Activated T-helper 1 cell treated with Interleukin-2 at 50 U/mL for 16 hours (primary cell): ENCODE measurements at regions not wholly inside any gene's neighbourhood (a gene's known extent, or its start where the extent isn't known, plus 50 kb on each side); places are given as distances from the start of the nearest gene placed in this dataset.
A peak's percentile ranks its signal among the peaks of the same experiment; 100 is the strongest.

Experiments
- DNase-seq: peaks from one replicate; pipeline ENCODE4 v3.0.0-alpha.2; 2020; ENCODE audit warnings: low read depth

DNA sequence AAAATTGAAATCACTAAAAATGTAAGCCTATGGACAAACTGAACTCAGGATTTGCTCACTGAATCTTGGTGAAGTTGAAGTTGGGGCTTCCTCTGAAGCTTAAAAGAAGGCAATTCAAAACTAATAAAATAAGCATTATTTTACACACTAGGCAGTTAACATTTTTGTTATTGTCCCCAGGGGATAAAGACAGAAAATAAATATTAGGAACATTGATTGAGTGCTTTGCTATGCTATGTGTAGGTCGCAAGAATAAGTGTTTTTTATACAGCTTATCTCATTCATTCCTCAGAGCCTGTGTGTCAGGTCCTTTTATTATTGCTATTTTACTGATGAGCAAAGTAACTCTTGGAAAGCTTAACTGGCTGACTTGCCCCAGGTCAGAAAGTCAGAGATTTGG lies 82.2 kb downstream of the ZNF608 start:
- DNase-seq = no peak

- DNase-seq = no peak
Observed at GRCh38 chr5:124663101-124663506, 83.3 kb downstream of the ZNF608 start.

- no peak for DNase-seq
Observed at GRCh38 chr5:124662181-124662781, 84.2 kb downstream of the ZNF608 start.

GRCh38 chr5:124661317-124662141 lies 84.9 kb downstream of the ZNF608 start:
- no peak for DNase-seq

DNA sequence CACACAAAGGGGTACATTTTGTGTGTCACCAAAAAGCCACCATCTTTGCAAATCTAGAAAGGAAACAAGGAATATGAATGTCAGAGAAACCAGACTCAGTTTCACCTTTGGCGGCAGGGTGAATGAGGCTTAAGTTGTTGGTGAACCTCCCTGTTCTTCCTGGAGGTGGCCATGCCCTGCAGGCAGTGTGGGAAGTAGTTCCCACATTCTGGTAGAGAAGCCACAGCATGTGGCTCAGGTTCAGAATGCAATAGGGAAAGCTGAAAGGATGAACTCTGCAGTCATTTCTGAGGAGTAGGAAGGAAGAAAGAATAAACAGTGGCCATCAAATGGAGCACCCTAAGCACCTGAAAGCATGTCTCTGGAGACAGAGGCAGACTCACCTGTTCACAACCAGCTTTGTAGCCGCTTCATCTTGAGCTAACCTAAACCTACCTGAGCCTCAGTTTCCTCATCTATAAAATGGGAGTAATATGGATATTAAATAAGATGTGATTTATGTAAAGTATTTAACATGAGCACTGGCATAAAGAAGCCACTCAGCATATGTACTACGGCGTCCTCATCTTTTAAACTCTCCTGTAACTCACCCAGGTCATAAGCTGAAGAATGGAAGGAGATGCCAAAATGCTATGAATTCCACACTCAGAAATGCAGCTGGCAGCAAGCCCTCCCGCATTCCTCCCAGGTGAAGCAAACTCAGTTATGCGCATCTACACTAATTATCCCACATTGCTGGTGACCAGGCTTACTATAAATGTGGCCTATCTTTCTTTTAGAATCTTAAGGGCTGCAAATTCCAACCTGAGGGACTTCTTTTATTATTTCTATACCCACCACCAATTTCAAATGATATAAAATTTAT lies 86.0 kb downstream of the ZNF608 start:
- no peak for DNase-seq

- no peak for DNase-seq
Observed at GRCh38 chr5:124659798-124660197, 86.6 kb downstream of the ZNF608 start.

DNA sequence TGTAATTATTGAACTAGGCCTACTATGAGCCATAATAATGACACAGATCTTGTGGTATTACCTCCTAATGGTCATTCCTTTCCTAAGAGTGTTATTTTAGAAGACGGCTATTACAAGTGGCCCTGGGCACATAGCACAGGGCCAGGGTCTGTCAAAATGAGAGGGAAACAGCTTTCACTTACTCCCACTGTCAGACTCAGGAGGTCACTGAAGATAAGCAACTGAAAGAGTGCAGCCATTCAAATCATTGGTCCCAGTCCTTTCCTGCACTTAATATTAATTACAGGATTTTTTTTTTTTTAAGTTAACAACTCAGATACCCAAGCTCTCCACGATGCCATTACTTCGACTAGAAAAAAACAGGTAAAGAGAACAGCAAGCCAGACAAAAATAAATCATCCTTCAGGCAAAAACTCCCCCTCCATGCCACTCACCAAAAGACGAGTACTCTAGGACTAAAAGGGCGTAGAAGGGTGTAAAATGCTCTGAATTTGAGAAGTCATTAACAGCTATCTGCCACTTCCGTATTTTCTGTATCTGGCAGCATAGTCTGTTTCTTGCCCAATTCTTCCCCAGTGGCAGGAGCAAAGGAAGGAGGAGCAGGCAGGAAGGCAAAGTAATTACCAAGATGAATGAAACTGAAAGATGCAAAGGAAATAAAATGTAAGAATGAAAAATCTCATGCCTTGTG lies 87.4 kb downstream of the ZNF608 start:
- DNase-seq = no peak

GRCh38 chr5:124655921-124656511 lies 90.4 kb downstream of the ZNF608 start:
- DNase-seq = no peak

- DNase-seq = no peak
Observed at GRCh38 chr5:124655251-124655917, 91.1 kb downstream of the ZNF608 start.

GRCh38 chr5:124654418-124654817 lies 92.0 kb downstream of the ZNF608 start:
- DNase-seq = no peak

GRCh38 chr5:124653666-124654065 lies 92.8 kb downstream of the ZNF608 start:
- no peak for DNase-seq

DNA sequence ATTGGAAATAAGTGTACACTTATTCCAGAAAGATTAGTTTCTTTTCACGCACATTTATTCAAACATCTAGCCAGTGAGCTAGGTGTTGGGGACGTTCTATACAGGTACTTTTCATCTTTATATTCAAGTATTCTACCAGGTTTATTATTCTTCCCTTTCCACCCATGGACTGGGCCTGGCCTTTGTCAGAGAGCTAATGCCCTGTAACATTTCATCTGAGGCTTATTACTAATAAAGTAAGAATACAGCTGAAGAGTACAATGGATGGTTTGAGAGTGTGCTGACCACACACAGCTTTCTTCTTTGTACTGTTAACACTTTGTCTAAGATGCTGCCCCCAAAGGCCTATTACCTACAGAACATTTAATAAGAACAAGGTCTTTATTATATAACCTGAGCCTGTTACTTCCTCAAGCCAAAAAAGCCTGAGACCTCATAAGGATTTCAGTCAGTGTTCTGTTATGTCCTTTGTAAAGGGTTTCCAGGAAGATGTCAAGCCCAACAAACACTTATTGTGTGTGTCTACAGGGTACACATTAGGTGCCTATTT lies 93.5 kb downstream of the ZNF608 start:
- DNase-seq = no peak

- DNase-seq = no peak
Observed at GRCh38 chr5:124652514-124652819, 94.0 kb downstream of the ZNF608 start.

DNA sequence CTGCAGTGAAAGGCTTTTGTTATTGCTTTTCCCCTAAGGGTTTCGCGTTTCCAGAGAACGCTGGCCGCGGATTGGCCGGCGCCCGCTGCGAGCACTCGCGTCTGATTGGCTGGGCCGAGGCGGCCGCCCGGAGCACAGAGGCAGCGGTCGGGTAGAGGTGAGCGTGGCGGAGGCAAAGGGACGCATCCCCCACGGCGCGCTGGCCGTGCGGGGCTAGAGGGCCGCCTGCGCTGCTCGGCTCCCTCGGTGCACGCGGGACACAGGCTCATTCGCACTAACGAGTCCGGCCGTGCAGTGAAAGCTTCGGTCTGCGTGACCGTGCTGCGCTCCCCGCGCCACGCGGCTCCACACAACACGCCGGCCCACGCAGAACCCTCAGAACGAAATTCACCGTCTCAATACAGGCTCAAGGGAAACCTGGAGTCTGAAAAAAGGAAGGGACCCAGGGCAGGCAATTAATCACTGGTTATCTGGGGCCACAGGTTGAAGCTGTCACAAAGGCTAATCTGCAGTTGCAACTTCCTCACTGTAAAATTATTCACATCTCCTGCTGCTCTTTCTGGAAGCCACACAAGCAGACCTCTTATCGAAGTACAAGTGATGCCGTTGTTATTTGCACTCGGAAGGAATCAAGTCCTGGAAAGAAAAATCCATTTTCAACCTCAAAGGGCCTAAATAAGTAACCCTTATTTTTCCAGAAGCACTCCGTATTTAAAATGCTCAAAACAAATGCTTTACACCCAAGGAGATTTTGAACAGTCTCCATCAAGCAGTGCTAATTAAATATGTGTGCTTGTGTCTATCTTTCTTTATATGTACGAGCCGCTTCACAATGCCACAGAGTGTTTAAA lies 94.6 kb downstream of the ZNF608 start:
- DNase-seq = no peak

GRCh38 chr5:124650951-124651662 lies 95.3 kb downstream of the ZNF608 start:
- no peak for DNase-seq

- DNase-seq = no peak
Observed at GRCh38 chr5:124650147-124650561, 96.3 kb downstream of the ZNF608 start.

DNA sequence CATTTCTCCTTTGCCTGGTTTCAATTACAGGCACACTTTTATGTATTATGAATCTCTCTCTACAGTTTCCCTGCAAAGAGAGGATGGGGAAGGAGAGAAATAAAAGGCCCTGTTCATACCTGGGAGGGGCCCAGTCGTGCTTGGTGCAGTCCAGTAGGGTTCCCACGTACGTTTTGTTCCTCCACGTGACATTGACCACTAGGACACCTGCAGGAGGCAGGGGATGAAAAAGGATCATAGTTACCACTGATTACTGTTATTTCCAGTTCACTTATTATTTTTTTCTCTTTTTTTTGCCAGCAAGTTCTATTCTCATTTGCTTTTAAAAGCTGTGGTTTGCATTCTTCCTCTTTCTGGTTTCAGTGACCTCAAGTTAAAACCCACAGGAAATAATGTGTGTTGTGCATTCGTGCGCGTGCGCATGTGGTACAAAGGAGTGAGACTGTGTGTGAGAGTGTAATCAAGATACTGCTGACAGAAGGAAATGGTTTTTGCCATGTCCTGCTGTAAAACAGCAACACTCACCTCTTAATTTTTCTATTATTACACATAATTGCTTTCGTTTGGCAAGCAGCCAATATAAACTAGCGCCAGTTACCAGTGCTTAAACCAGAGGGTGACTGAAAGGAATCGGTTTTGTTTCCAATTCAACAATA lies 96.8 kb downstream of the ZNF608 start:
- DNase-seq = peak; percentile 15

GRCh38 chr5:124648902-124649467 lies 97.5 kb downstream of the ZNF608 start:
- DNase-seq = no peak

- DNase-seq = no peak
Observed at GRCh38 chr5:124647352-124647751, 99.1 kb downstream of the ZNF608 start.
